Testis (tissue), 2 donors: ENCODE measurements at regions not wholly inside any gene's neighbourhood (a gene's known extent, or its start where the extent isn't known, plus 50 kb on each side); places are given as distances from the start of the nearest gene placed in this dataset.

Experiments used
- CTCF ChIP-seq, 3 experiments: fragments of 450-650 bp in 2 of 3; fragments of 200-600 bp in 1 of 3; sonication (generic) in 1 of 3; IDR thresholded peaks; one replicate each; pipeline ENCODE4 v1.5.1; 2016 to 2019; ENCODE audit warnings: antibody characterized with exemption in 3 of 3, mild to moderate bottlenecking in 2 of 3, moderate library complexity in 1 of 3
- POLR2A ChIP-seq: fragments of 450-650 bp; IDR thresholded peaks from one replicate; pipeline ENCODE4 v1.6.1; 2017; ENCODE audit warnings: antibody characterized with exemption, mild to moderate bottlenecking, moderate library complexity

GRCh38 chr5:105565531-105565930 lies 2002.9 kb upstream of the NUDT12 start:
- TF ChIP-seq POLR2A (no peak), CTCF (IDR thresholded peaks at IDR 0.05) (no peak)
